Left lung (tissue), 4 donors: ENCODE measurements at regions not wholly inside any gene's neighbourhood (a gene's known extent, or its start where the extent isn't known, plus 50 kb on each side); places are given as distances from the start of the nearest gene placed in this dataset.
"Not testable (repeated sequence)": the region's sequence is repeated elsewhere in the genome, so short reads cannot be mapped to it uniquely, and the experiment has no call there.

ENCODE experiments used
- ATAC-seq: fragments of 200-7000 bp; cut with Tn5 transposase; one replicate; pipeline ENCODE4 v1.9.1; 2020; ENCODE audit warnings: moderate library complexity
- DNase-seq, 4 donors: peaks; one replicate each; pipeline ENCODE4 v3.0.0-alpha.2; 2013 to 2020
- H3K27ac ChIP-seq, 2 donors: fragments of 200-600 bp; sonication (generic) in 1 of 2; one replicate each; pipeline versions ENCODE4 v1.5.0 to v1.8.0; 2020 to 2021
- H3K27me3 ChIP-seq, 2 donors: fragments of 200-600 bp; sonication (generic) in 1 of 2; one replicate each; pipeline versions ENCODE4 v1.5.0 to v1.8.0; 2020 to 2021
- H3K36me3 ChIP-seq, 2 donors: fragments of 200-600 bp; sonication (generic) in 1 of 2; one replicate each; pipeline versions ENCODE4 v1.5.0 to v1.8.0; 2020 to 2021
- H3K4me1 ChIP-seq, 2 donors: fragments of 200-600 bp; one replicate each; pipeline ENCODE4 v1.8.0; 2021
- H3K4me3 ChIP-seq, 2 donors: fragments of 200-600 bp; sonication (generic) in 1 of 2; one replicate each; pipeline versions ENCODE4 v1.5.0 to v1.8.0; 2020 to 2021; ENCODE audit warnings: mild to moderate bottlenecking in 1 of 2
- H3K9me3 ChIP-seq, 2 donors: fragments of 200-600 bp; sonication (generic) in 1 of 2; one replicate each; pipeline versions ENCODE4 v1.5.0 to v1.8.0; 2020 to 2021
- intact Hi-C, 2 donors: fragments of 100-400 bp; cut with DNase I; formaldehyde crosslinking; loops; one replicate each; pipeline versions ENCODE4 v1.11.2 to v1.14.2; 2022
- TF ChIP-seq, protein P1 (sequence below), 2 donors: fragments of 200-600 bp; sonication (generic) in 1 of 2; IDR thresholded peaks; one replicate each; pipeline versions ENCODE4 v1.5.0 to v1.8.0; 2021; ENCODE audit warnings: antibody characterized with exemption in 2 of 2
- donor health status: DM: no; HTN: yes; CAD: no.
- donor health status: DM: no; HTN: no; CAD: no.

DNA sequence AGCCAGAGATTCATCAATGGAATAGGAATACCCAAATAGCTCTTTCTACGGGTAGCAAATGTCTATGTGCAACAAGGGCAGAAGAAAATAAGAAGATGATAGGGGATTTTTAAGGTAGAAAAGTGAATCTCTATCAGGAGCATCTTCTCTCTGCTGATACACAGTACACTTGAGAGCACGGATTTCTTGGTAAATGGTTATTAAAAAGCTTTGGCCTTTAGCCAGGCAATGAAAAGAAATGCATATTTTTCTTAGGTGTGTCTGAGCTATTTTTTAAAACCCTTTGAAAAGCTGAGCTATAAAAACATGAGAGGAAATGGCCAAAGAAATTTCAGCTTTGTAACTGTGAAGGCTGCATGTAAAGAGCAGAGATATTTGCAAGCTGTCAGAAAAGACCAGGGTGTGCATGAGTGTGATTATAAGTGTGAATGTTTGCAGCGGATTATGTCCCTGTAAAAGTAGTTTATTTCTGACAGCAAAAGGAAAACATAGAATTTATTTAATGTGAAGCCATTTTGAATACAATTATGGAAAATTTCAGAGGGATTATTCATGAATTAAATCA is 487.1 kb upstream of the PIK3R1 start:
- DNase-seq (no peak), ATAC-seq (no peak)
- Histone ChIP-seq H3K36me3 (no peaks in the 10 kb centered on the region), H3K4me3 (no peak overlapping the region), H3K27me3 (no peaks in the 10 kb centered on the region), H3K4me1 (no peaks in the 10 kb centered on the region), H3K9me3 (no peaks in the 10 kb centered on the region), H3K27ac (no peak overlapping the region)
- intact Hi-C loops: no loop called here
- TF ChIP-seq, protein P1, sequence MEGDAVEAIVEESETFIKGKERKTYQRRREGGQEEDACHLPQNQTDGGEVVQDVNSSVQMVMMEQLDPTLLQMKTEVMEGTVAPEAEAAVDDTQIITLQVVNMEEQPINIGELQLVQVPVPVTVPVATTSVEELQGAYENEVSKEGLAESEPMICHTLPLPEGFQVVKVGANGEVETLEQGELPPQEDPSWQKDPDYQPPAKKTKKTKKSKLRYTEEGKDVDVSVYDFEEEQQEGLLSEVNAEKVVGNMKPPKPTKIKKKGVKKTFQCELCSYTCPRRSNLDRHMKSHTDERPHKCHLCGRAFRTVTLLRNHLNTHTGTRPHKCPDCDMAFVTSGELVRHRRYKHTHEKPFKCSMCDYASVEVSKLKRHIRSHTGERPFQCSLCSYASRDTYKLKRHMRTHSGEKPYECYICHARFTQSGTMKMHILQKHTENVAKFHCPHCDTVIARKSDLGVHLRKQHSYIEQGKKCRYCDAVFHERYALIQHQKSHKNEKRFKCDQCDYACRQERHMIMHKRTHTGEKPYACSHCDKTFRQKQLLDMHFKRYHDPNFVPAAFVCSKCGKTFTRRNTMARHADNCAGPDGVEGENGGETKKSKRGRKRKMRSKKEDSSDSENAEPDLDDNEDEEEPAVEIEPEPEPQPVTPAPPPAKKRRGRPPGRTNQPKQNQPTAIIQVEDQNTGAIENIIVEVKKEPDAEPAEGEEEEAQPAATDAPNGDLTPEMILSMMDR (IDR thresholded peaks at IDR 0.05): no peak

GRCh38 chr5:67725604-67726003 is 490.0 kb upstream of the PIK3R1 start:
- no peaks in the 10 kb centered on the region for H3K27me3 ChIP-seq
- DNase-seq (peak in 1 of 4 donors; percentile 33), ATAC-seq (no peak)
- TF ChIP-seq, protein P1 (IDR thresholded peaks at IDR 0.05): no peak
- H3K4me1 ChIP-seq: no peaks in the 10 kb centered on the region
- H3K27ac ChIP-seq: no peak overlapping the region
- H3K9me3 ChIP-seq: no peaks in the 10 kb centered on the region
- H3K36me3 ChIP-seq: no peaks in the 10 kb centered on the region
- intact Hi-C loops: no loop called here
- H3K4me3 ChIP-seq: no peak overlapping the region

DNA sequence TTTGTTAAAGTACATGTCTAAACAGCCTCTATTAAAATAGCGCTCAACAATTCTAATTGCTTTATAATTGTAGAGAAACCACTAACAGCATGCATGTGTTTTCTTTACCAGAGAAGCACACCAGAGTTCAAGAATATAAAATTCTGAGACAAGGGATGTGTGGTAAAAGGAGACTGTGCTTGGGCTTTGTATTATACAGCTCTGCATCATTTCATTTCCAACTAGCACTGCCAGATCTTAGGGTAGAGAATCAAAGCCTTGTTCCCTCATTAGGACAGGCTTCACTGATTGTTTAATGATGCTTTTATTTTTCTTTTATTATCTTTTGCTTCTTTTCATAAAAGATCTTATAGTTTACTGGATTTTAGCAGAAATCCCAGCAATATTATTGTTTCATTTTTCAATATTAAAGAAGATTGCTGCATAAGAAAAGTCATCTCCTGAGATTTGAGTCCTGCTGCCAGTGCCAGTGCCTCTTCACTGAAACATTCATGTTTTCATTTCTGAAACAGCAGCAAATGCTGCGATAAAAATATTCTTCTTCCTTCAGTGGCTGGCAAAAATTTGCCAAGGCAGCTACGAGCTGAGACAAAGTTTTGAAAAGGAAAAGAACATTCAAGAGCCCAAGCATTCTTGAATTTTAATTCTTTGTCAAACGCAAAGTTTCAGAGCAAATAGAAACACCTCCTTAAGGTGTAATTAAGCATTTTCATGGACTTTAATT is 491.0 kb upstream of the PIK3R1 start:
- no peak for DNase-seq

DNA sequence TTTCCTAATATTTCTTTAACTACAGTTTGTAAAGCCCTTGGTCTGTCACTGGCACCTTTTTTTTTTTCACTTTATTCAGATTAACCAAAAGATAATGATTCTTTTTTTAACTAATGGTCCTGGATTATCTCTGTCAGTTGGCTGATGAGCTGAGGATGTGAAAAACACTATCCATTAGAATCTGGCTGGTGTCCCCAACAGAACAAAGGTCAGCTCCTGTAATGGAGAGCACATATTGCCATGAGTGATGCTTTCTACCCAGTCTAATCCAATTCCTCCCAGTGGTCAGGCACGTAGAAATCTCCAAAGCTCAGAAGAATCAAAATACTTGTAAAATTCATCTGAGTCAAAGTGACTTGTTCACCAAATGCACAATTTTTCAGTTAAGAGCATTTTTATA is 491.7 kb upstream of the PIK3R1 start:
- ATAC-seq (no peak), DNase-seq (no peak)
- Histone ChIP-seq H3K4me1 (no peaks in the 10 kb centered on the region), H3K27me3 (no peaks in the 10 kb centered on the region), H3K4me3 (no peak overlapping the region), H3K36me3 (no peaks in the 10 kb centered on the region), H3K9me3 (no peaks in the 10 kb centered on the region), H3K27ac (no peak overlapping the region)
- TF ChIP-seq, protein P1 (IDR thresholded peaks at IDR 0.05): no peak
- intact Hi-C loops: no loop called here

More for the DNA sequence above, 491.0 kb upstream of the PIK3R1 start:
- Histone ChIP-seq H3K9me3 (no peaks in the 10 kb centered on the region), H3K36me3 (no peaks in the 10 kb centered on the region), H3K4me3 (no peak overlapping the region), H3K4me1 (no peaks in the 10 kb centered on the region), H3K27ac (no peak overlapping the region), H3K27me3 (no peaks in the 10 kb centered on the region)
- intact Hi-C loops: no loop called here
- TF ChIP-seq, protein P1 (IDR thresholded peaks at IDR 0.05): no peak
- ATAC-seq: no peak

- intact Hi-C loops: not testable (repeated sequence)
Measured at GRCh38 chr5:67722582-67722981, 493.0 kb upstream of the PIK3R1 start.

More at GRCh38 chr5:67722582-67722981, 493.0 kb upstream of the PIK3R1 start:
- not testable (repeated sequence) for H3K36me3 ChIP-seq, H3K4me3 ChIP-seq, H3K27ac ChIP-seq, H3K27me3 ChIP-seq, H3K4me1 ChIP-seq, DNase-seq, H3K9me3 ChIP-seq, ATAC-seq
